ENCODE measurements at regions not wholly inside any gene's neighbourhood (a gene's known extent, or its start where the extent isn't known, plus 50 kb on each side); places are given as distances from the start of the nearest gene placed in this dataset.

- TF ChIP-seq CTCF (IDR thresholded peaks at IDR 0.05; ENCODE audit: low read depth, low read length): no peak
- TF ChIP-seq EZH2phosphoT487 (IDR thresholded peaks at IDR 0.05; ENCODE audit: low read depth): no peak
Observed at GRCh38 chr12:33825442-33825841, 196.9 kb upstream of the ALG10 start.

Measured in OCI-LY3 (cell line).